H54 (cell line): ENCODE measurements at regions not wholly inside any gene's neighbourhood (a gene's known extent, or its start where the extent isn't known, plus 50 kb on each side); places are given as distances from the start of the nearest gene placed in this dataset.

ENCODE experiments used
- DNase-seq: peaks from one replicate; pipeline ENCODE4 v3.0.0; 2011; ENCODE audit warnings: low spot score, mixed read lengths; ENCODE audit not compliant: insufficient read length
- FAIRE-seq: peaks from 3 replicates; lab custom pipeline; 2011; peaks lifted over from hg19 to GRCh38; lab: Jason Lieb, UNC
- POLR2A ChIP-seq: IDR thresholded peaks from 2 replicates; pipeline ENCODE4 v1.6.1; 2011; ENCODE audit warnings: low read depth, mild to moderate bottlenecking, low read length

- DNase-seq (no peak), FAIRE-seq (peak; percentile 41)
- no peak for TF ChIP-seq POLR2A
Observed at GRCh38 chr5:92588876-92589275, 992.1 kb downstream of the NR2F1-AS1 start.

- FAIRE-seq, result no peak
- no peak for TF ChIP-seq POLR2A
- DNase-seq, result no peak
Observed at GRCh38 chr5:92581690-92582089, 999.3 kb downstream of the NR2F1-AS1 start.

GRCh38 chr5:92581249-92581648 is 999.8 kb downstream of the NR2F1-AS1 start:
- FAIRE-seq, result no peak
- DNase-seq, result no peak
- no peak for TF ChIP-seq POLR2A

- DNase-seq, result peak; percentile 4
- FAIRE-seq, result peak; percentile 30
- no peak for TF ChIP-seq POLR2A
Observed at GRCh38 chr5:92580814-92581213, 1000.2 kb downstream of the NR2F1-AS1 start.

GRCh38 chr5:92574023-92574422 is 1007.0 kb downstream of the NR2F1-AS1 start:
- no peak for TF ChIP-seq POLR2A
- FAIRE-seq (no peak), DNase-seq (no peak)

GRCh38 chr5:92568522-92568921 is 1012.5 kb downstream of the NR2F1-AS1 start:
- DNase-seq (no peak), FAIRE-seq (no peak)
- no peak for TF ChIP-seq POLR2A

- no peak for FAIRE-seq
- no peak for TF ChIP-seq POLR2A
Observed at GRCh38 chr5:92567831-92568450, 1013.1 kb downstream of the NR2F1-AS1 start.

GRCh38 chr5:92566113-92566786 is 1014.8 kb downstream of the NR2F1-AS1 start:
- FAIRE-seq (no peak), DNase-seq (no peak)
- no peak for TF ChIP-seq POLR2A

More at GRCh38 chr5:92567831-92568450, 1013.1 kb downstream of the NR2F1-AS1 start:
- no peak for DNase-seq

GRCh38 chr5:92565673-92566072 is 1015.3 kb downstream of the NR2F1-AS1 start:
- no peak for FAIRE-seq
- no peak for TF ChIP-seq POLR2A
- DNase-seq, result no peak

- TF ChIP-seq POLR2A, result no peak
- DNase-seq (no peak), FAIRE-seq (no peak)
Observed at GRCh38 chr5:92562065-92562464, 1019.0 kb downstream of the NR2F1-AS1 start.

- FAIRE-seq (peak; percentile 76), DNase-seq (no peak)
- TF ChIP-seq POLR2A, result no peak
Observed at GRCh38 chr5:92561411-92561959, 1019.5 kb downstream of the NR2F1-AS1 start.

GRCh38 chr5:92560698-92561401 is 1020.2 kb downstream of the NR2F1-AS1 start:
- no peak for TF ChIP-seq POLR2A
- FAIRE-seq (peak; percentile 61), DNase-seq (no peak)

- FAIRE-seq, result peak; percentile 64
- DNase-seq, result no peak
- no peak for TF ChIP-seq POLR2A
Observed at GRCh38 chr5:92559781-92560180, 1021.2 kb downstream of the NR2F1-AS1 start.

GRCh38 chr5:92559331-92559730 is 1021.7 kb downstream of the NR2F1-AS1 start:
- no peak for FAIRE-seq
- no peak for TF ChIP-seq POLR2A
- no peak for DNase-seq
